HG03135 (cell line): ENCODE measurements at regions not wholly inside any gene's neighbourhood (a gene's known extent, or its start where the extent isn't known, plus 50 kb on each side); places are given as distances from the start of the nearest gene placed in this dataset.
"Not testable (repeated sequence)": the region's sequence is repeated elsewhere in the genome, so short reads cannot be mapped to it uniquely, and the experiment has no call there.

Source experiments
- ATAC-seq: cut with Tn5 transposase; IDR thresholded peaks from one replicate; pipeline ENCODE4 v1.9.1; 2021; ENCODE audit warnings: mild to moderate bottlenecking, moderate library complexity; ENCODE audit not compliant: unreplicated experiment

GRCh38 chr10:61195211-61195610, 251.2 kb upstream of the RHOBTB1 start:
- no peak for ATAC-seq

- ATAC-seq = not testable (repeated sequence)
Observed at GRCh38 chr10:61192589-61192988, 248.6 kb upstream of the RHOBTB1 start.

GRCh38 chr10:61192042-61192441, 248.1 kb upstream of the RHOBTB1 start:
- ATAC-seq = no peak

GRCh38 chr10:61189912-61190311, 245.9 kb upstream of the RHOBTB1 start:
- ATAC-seq = no peak

GRCh38 chr10:61188691-61189090, 244.7 kb upstream of the RHOBTB1 start:
- no peak for ATAC-seq

- ATAC-seq = no peak
Observed at GRCh38 chr10:61188101-61188500, 244.1 kb upstream of the RHOBTB1 start.

GRCh38 chr10:61187601-61188000, 243.6 kb upstream of the RHOBTB1 start:
- no peak for ATAC-seq

GRCh38 chr10:61186408-61186807, 242.4 kb upstream of the RHOBTB1 start:
- no peak for ATAC-seq

- no peak for ATAC-seq
Observed at GRCh38 chr10:61184429-61184828, 240.4 kb upstream of the RHOBTB1 start.

- ATAC-seq = no peak
Observed at GRCh38 chr10:61183967-61184366, 240.0 kb upstream of the RHOBTB1 start.

GRCh38 chr10:61181832-61182231, 237.8 kb upstream of the RHOBTB1 start:
- ATAC-seq = no peak

GRCh38 chr10:61179771-61180170, 235.8 kb upstream of the RHOBTB1 start:
- no peak for ATAC-seq

- no peak for ATAC-seq
Observed at GRCh38 chr10:61176424-61176823, 232.4 kb upstream of the RHOBTB1 start.

GRCh38 chr10:61175316-61175715, 231.3 kb upstream of the RHOBTB1 start:
- no peak for ATAC-seq

GRCh38 chr10:61173450-61173849, 229.5 kb upstream of the RHOBTB1 start:
- no peak for ATAC-seq

GRCh38 chr10:61172182-61172926, 228.4 kb upstream of the RHOBTB1 start:
- no peak for ATAC-seq

GRCh38 chr10:61170594-61170993, 226.6 kb upstream of the RHOBTB1 start:
- ATAC-seq = no peak

- ATAC-seq = no peak
Observed at GRCh38 chr10:61169294-61169693, 225.3 kb upstream of the RHOBTB1 start.

- ATAC-seq = no peak
Observed at GRCh38 chr10:61166489-61166888, 222.5 kb upstream of the RHOBTB1 start.

GRCh38 chr10:61166065-61166464, 222.1 kb upstream of the RHOBTB1 start:
- ATAC-seq = no peak

GRCh38 chr10:61164458-61165160, 220.6 kb upstream of the RHOBTB1 start:
- ATAC-seq = no peak

- no peak for ATAC-seq
Observed at GRCh38 chr10:61163403-61163802, 219.4 kb upstream of the RHOBTB1 start.
